GM18873 (cell line): ENCODE measurements at regions not wholly inside any gene's neighbourhood (a gene's known extent, or its start where the extent isn't known, plus 50 kb on each side); places are given as distances from the start of the nearest gene placed in this dataset.

Experiments used
- ATAC-seq: cut with Tn5 transposase; IDR thresholded peaks from one replicate; pipeline ENCODE4 v1.9.1; 2021; ENCODE audit warnings: mild to moderate bottlenecking, moderate library complexity, moderate number of reproducible peaks; ENCODE audit not compliant: unreplicated experiment, low FRiP score

GRCh38 chr11:80109652-80110051, 668.8 kb upstream of the TENM4 start:
- no peak for ATAC-seq

DNA sequence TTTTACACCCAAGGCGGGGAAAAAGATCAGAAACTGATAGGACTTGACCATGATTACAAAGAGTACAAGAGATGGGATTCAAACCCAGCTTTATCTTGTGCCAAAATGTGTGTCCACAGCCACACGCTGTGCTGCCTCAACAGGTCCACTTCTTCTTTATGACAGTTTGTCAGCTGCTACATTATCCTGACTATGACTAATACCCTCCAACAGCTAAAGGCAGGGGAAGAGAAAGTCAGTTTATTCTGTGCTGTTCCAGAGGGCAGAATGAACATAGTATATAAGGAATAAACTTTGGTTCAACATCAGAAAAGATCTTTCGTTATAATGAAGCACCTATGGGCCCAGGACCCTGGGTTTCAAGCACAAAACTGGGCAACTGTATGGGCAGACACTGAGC, 668.2 kb upstream of the TENM4 start:
- no peak for ATAC-seq

- no peak for ATAC-seq
Observed at GRCh38 chr11:80107415-80107814, 666.6 kb upstream of the TENM4 start.

GRCh38 chr11:80104191-80104590, 663.4 kb upstream of the TENM4 start:
- ATAC-seq = no peak

- ATAC-seq = no peak
Observed at GRCh38 chr11:80103142-80103859, 662.5 kb upstream of the TENM4 start.

DNA sequence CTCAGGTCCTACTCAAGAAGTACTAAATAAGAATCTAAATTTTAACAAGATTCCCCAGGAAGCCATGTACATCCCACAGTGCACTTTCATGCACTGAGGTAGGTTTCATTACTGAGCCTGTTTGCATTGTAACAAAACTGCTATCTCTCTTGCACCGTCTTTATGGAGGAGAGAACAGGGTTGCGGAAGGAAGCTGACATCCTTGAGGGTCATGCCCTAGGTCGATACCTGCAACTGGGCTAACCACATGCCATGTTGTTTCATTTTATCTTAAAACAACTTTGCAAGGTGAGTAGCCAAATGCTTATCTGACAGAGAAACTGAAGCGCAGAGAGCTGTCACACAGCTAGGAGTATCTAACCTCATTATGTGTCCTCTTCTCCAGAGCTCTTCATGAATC, 656.3 kb upstream of the TENM4 start:
- no peak for ATAC-seq

GRCh38 chr11:80096736-80097135, 655.9 kb upstream of the TENM4 start:
- ATAC-seq = no peak

DNA sequence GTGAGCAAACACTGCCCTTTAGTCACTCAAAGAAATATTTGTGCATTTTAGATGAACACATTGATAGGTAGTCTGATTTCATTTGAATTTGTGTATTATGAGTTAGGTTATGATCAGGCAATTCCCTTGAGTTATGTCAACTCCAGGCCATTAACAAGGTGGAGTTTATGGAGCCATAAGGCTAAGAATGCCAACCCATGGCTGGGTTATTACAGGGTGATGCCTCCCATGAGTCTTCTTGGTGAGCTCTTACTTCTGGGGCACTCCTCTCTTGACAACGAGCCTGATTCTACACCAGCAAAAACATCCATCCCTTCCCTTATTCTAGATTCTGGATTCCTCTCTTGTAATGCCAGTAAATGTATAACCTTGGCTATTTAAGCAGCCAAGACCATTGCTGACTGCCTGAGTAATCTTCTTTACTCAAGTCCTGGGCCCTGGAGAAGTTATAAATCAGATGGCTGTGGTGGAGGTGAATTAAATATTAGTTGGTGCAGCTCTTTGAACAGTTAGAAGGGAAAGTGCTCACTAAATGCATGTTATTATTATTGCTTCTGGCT, 645.7 kb upstream of the TENM4 start:
- ATAC-seq = no peak

DNA sequence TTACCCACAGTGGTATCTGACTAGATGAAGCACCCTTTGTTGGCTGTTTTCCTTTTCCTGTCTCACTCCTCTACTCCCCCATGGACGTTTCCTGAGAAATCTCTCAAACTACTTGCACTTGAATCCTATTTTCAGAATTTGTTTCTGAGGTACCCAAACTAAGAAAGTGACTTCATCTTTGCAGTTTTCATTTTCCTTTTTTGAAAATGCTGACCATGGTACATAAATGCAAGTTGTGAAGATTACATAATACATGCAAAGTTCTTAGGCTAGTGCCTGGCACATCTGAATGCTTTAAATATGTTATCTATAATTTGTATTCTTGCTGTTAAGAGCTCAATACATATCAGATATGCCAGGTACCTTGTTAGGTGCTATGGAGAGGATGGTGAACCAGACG, 644.7 kb upstream of the TENM4 start:
- ATAC-seq = no peak

GRCh38 chr11:80084608-80085007, 643.8 kb upstream of the TENM4 start:
- no peak for ATAC-seq

DNA sequence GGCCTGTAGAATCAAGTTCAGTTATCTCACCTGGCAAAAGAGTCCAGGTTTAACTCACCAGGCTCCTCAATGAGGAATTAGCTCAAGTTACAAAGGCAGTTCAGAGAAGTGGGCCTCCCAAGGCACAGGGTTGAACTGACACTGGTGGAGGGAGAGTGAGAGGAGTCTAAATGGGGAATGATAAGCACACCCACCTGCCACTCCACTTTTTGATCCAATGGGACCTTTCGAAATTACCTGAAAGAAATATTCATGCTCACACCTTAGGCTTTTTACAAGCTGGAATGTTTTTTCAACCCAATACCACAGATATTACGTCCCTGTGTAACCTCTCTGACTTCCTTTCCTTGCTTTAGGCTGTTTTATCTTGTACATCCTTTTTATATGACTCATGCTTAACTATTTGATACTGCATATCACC, 642.7 kb upstream of the TENM4 start:
- no peak for ATAC-seq

DNA sequence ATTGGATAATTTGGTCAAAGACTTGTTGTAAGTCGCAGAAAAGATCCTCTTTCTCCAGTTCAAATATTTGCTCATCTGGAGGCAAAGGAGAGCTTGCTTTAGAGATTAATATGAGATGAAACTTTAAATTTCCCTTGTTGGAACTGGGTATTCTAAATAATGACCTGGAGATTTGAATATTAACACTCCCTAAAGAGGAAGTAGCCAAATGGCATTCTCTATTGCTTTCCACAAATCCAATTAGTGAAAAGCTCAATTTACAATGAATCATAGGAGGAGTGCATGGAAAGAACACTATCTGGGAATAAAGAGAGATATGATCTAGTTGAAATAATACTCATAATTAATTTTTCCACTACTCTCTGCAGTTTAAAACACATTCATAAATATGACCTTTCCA, 641.6 kb upstream of the TENM4 start:
- ATAC-seq = no peak

DNA sequence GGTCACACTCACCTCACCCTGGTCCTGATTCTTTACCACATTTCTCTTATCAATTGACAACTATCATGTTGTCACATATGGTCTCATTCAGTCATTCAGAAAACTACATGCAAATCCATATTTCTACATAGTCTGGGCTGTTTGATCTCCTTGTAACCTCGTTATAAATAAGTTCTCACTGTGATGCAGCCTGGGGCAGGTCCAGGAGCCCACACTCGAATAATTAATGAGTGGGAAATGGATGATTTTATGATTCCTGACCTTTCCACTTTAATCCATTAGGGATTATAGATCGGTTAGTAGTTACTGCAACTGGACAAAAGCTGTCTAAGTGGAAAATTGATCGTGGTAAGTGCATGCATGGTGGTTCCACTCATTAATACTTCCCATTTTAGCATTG, 636.3 kb upstream of the TENM4 start:
- ATAC-seq = no peak

DNA sequence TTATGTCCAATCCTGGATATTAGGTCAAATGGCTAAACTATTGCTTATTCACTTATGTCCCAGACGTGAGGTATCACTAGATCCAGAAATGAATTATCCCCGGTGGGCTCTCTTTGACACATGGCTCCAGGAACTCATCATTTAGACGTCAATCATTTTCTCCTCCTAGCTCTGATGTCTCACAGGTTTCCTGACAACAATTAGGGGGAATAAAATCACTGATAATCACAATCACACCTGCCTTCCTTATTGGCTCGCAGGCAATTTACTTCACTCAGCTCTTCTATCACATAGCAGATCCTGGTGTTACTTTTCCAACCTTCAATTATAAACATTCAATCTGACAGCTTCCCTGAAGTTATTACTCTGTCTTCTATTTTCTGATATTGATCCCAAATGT, 634.0 kb upstream of the TENM4 start:
- no peak for ATAC-seq

DNA sequence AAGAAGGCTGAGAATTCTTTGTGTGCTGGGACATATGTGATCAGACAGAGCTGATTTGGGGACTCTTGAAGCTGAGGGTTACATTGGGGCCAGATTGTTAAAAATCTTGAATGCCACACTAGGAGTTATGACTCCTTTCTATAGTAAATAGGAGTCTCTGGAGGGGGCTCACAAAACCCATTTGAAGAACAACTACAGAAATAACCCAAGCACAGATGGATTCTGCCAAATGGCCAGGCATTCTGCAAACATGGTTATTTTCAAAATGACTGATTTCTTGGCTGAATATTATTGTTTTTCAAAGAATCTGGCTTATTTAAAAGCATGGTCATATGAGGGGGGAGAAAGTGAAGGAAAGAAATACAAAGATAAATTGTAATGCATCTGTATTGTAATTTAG, 625.5 kb upstream of the TENM4 start:
- no peak for ATAC-seq

DNA sequence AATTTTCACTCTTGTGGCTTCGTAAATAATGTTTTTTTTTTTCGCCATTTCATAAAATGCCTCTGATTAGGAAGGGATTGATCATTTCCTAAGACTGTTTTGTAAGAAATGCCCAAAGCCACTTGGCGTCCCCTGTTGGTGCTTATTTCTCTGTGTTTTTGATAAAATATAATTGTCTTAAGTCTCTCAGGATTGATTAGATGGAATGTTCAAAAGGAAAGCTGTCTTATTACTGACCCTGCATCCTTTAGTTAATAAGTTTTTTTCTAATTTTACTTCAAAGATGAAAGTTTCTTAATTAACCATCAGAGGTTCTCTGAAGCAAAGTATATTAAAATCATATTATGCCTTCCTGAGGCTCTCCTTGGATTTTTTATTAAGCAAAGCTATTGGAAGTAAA, 624.3 kb upstream of the TENM4 start:
- ATAC-seq = no peak

GRCh38 chr11:80061056-80061455, 620.2 kb upstream of the TENM4 start:
- no peak for ATAC-seq

DNA sequence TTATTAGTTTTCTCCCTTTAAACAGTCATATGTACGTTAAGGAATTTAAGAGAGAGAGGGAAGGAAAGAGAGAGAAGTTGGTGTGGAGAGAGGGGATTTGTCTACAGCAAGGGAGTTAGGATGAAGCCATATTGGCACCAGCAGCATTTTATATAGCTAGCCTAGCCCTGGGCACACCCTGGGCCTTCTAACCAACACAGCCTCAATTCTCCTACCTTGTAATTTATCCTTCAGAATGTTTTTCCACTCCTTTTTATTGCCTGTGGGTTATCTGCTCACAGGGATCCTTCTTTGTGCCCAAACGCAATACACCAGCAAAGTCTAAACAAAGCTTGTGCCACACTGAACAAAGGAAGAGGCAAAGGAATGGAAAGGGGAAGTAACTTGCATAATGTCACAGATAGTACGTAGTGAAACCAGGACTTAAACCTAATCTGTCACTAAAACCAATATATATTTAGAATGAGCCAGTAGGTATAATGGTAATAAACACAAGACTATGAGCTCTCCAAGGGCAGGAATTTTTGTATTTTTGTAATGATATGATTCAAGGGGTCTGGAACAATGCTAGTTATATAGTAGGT, 613.8 kb upstream of the TENM4 start:
- ATAC-seq = no peak

- ATAC-seq = no peak
Observed at GRCh38 chr11:80048513-80048912, 607.7 kb upstream of the TENM4 start.

DNA sequence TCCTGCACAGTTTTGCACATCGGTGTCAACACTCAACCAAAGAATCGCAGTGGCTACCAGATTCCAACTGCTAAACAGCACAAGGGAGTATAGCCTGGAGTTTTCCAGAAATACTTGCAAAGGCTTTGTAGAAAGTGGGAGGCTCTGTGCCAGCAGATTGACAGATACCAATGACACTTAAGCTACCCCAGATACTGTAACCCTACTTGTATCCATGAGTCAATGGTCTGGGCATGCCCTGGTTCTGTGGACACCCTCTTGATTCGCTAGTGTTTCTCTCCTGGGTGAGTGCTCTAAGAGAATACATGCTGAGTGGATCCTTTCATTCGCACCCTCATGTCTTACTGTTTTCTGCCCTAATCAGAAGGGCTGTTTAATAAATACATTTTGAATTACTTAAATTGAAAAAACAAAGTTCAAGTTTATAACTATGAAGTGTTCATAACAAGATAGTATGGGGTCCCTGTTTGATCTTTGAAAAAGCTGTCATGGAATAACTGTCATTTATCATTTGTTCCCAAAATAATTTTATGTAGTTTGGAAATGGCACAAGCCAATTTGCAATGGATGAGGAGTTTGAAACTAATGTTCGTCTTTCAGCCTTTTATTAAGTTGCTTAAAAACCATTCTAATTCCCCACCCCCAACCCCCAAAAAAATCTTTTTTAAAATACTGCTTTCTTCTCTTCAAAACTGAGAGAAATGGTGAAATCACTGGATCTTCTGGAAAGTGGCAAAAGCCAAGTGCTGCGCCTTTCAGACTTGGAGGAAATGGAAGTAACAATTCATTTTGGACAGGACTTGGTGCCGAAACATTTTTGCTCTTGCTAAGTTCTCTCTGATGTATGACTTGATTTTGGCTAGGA, 600.5 kb upstream of the TENM4 start:
- ATAC-seq = no peak

DNA sequence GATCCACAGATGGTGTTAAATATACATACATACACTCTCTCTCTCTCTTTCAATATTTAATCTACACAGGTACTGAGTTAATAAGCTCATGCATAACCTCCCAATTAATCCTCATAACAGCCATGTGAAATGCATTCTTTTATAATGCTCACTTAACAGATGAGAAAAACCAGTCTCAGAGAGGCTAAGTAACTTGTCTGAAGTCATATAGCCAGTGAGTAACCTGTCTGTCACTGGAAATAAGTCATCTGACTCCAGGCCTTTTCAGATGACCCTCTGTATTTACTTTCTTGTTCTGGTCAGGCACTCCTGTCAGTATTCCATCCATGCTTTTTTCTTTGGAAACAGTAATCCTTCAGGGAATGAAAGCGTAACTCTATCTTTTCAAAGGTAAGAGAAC, 594.0 kb upstream of the TENM4 start:
- ATAC-seq = no peak
